Hepatocyte (in vitro differentiated cells): ENCODE measurements at regions not wholly inside any gene's neighbourhood (a gene's known extent, or its start where the extent isn't known, plus 50 kb on each side); places are given as distances from the start of the nearest gene placed in this dataset.

ENCODE experiments used
- DNase-seq: peaks from one replicate; pipeline ENCODE4 v3.0.0-alpha.2; 2016; ENCODE audit warnings: low spot score
- H2AFZ ChIP-seq: fragments of 200-600 bp; sonication (generic); 2 replicates; pipeline ENCODE4 v1.6.0; 2016; ENCODE audit warnings: antibody characterized with exemption, mild to moderate bottlenecking
- H3K27ac ChIP-seq: fragments of 200-600 bp; sonication (generic); 2 replicates; pipeline ENCODE4 v1.5.1; 2016; ENCODE audit warnings: mild to moderate bottlenecking
- H3K27me3 ChIP-seq: fragments of 200-600 bp; sonication (generic); 2 replicates; pipeline ENCODE4 v1.6.1; 2016
- H3K36me3 ChIP-seq: fragments of 200-600 bp; sonication (generic); replicated peaks from 2 replicates; pipeline ENCODE4 v1.5.1; 2016; ENCODE audit warnings: low read depth; ENCODE audit not compliant: insufficient read depth
- H3K4me1 ChIP-seq: fragments of 200-600 bp; sonication (generic); 2 replicates; pipeline ENCODE4 v1.5.1; 2016; ENCODE audit warnings: mild to moderate bottlenecking, moderate library complexity; ENCODE audit not compliant: insufficient read depth
- H3K4me2 ChIP-seq: fragments of 200-600 bp; sonication (generic); 2 replicates; pipeline ENCODE4 v1.6.0; 2016
- H3K4me3 ChIP-seq: fragments of 200-600 bp; sonication (generic); 2 replicates; pipeline ENCODE4 v1.5.1; 2016; ENCODE audit warnings: mild to moderate bottlenecking
- H3K79me2 ChIP-seq: fragments of 200-600 bp; sonication (generic); 2 replicates; pipeline ENCODE4 v1.6.0; 2017; ENCODE audit warnings: mild to moderate bottlenecking
- H3K9me2 ChIP-seq: fragments of 200-600 bp; sonication (generic); replicated peaks from 2 replicates; pipeline ENCODE4 v1.6.0; 2017; ENCODE audit warnings: mild to moderate bottlenecking; ENCODE audit not compliant: insufficient read depth
- H3K9me3 ChIP-seq: fragments of 200-600 bp; sonication (generic); 2 replicates; pipeline ENCODE4 v1.5.1; 2016; ENCODE audit warnings: low read depth, mild to moderate bottlenecking
- H4K20me1 ChIP-seq: fragments of 200-600 bp; sonication (generic); 2 replicates; pipeline ENCODE4 v1.6.0; 2016; ENCODE audit warnings: mild to moderate bottlenecking; ENCODE audit not compliant: insufficient read depth, poor library complexity, severe bottlenecking
- CTCF ChIP-seq: fragments of 200-600 bp; sonication (generic); IDR thresholded peaks from 2 replicates; pipeline ENCODE4 v1.5.1; 2016; ENCODE audit warnings: antibody characterized with exemption, mild to moderate bottlenecking; ENCODE audit not compliant: poor library complexity
- EZH2 ChIP-seq: fragments of 200-600 bp; sonication (generic); IDR thresholded peaks from 2 replicates; pipeline ENCODE4 v1.6.1; 2016; ENCODE audit warnings: antibody characterized with exemption, mild to moderate bottlenecking, borderline replicate concordance
- EZH2phosphoT487 ChIP-seq: fragments of 200-600 bp; sonication (generic); IDR thresholded peaks from one replicate; pipeline ENCODE4 v1.6.1; 2018; ENCODE audit warnings: antibody characterized with exemption, mild to moderate bottlenecking, low read depth, moderate library complexity; ENCODE audit not compliant: unreplicated experiment, severe bottlenecking
- WGBS: methylation state at CpG from one replicate; pipeline ENCODE4 v1.1.6; 2016; ENCODE audit warnings: low lambda C conversion rate; ENCODE audit errors: missing lambda C conversion rate; 5-methylcytosine and 5-hydroxymethylcytosine counted together

- WGBS = 100% methylated on average over 3 of the region's 3 CpGs
- no peaks in the 10 kb centered on the region for H4K20me1 ChIP-seq
- H3K27me3 ChIP-seq = no peaks in the 10 kb centered on the region
- no peak overlapping the region for H2AFZ ChIP-seq
- no peak overlapping the region for H3K4me2 ChIP-seq
- H3K79me2 ChIP-seq = no peaks in the 10 kb centered on the region
- no peak for DNase-seq
- no peaks in the 10 kb centered on the region for H3K36me3 ChIP-seq
- H3K27ac ChIP-seq = no peak overlapping the region
- H3K9me3 ChIP-seq = no peaks in the 10 kb centered on the region
- TF ChIP-seq CTCF (no peak), EZH2phosphoT487 (no peak), EZH2 (no peak)
- no peaks in the 10 kb centered on the region for H3K4me1 ChIP-seq
- no peaks in the 10 kb centered on the region for H3K9me2 ChIP-seq
- H3K4me3 ChIP-seq = no peak overlapping the region
Measured at GRCh38 chr3:64329037-64329436, 103.8 kb upstream of the PRICKLE2 start.

- no peaks in the 10 kb centered on the region for H3K27me3 ChIP-seq
- H3K4me3 ChIP-seq = no peak overlapping the region
- H3K79me2 ChIP-seq = no peaks in the 10 kb centered on the region
- H3K4me1 ChIP-seq = peaks cover under 1% of the 10 kb centered on the region
- H4K20me1 ChIP-seq = no peaks in the 10 kb centered on the region
- no peaks in the 10 kb centered on the region for H3K9me3 ChIP-seq
- no peak overlapping the region for H3K4me2 ChIP-seq
- 88% methylated on average over 11 of the region's 11 CpGs for WGBS
- H2AFZ ChIP-seq = no peak overlapping the region
- H3K27ac ChIP-seq = peak overlapping the region; percentile 58
- no peaks in the 10 kb centered on the region for H3K9me2 ChIP-seq
- DNase-seq = no peak
- H3K36me3 ChIP-seq = no peaks in the 10 kb centered on the region
- TF ChIP-seq EZH2phosphoT487 = no peak
- TF ChIP-seq CTCF = no peak
- TF ChIP-seq EZH2 = no peak
Measured at GRCh38 chr3:64327100-64327804, 102.0 kb upstream of the PRICKLE2 start.

- H4K20me1 ChIP-seq = no peaks in the 10 kb centered on the region
- H3K27me3 ChIP-seq = no peaks in the 10 kb centered on the region
- no peak overlapping the region for H3K4me2 ChIP-seq
- DNase-seq = peak; percentile 60
- 22% methylated on average over 1 of the region's 1 CpG for WGBS
- peaks cover 8% of the 10 kb centered on the region for H3K4me1 ChIP-seq
- H3K27ac ChIP-seq = peak overlapping the region; percentile 13
- no peaks in the 10 kb centered on the region for H3K36me3 ChIP-seq
- no peak overlapping the region for H2AFZ ChIP-seq
- H3K79me2 ChIP-seq = no peaks in the 10 kb centered on the region
- no peak overlapping the region for H3K4me3 ChIP-seq
- no peaks in the 10 kb centered on the region for H3K9me2 ChIP-seq
- TF ChIP-seq EZH2phosphoT487 (no peak), CTCF (no peak), EZH2 (no peak)
- no peaks in the 10 kb centered on the region for H3K9me3 ChIP-seq
Measured at GRCh38 chr3:64321747-64322146, 96.5 kb upstream of the PRICKLE2 start.
